ENCODE measurements at regions not wholly inside any gene's neighbourhood (a gene's known extent, or its start where the extent isn't known, plus 50 kb on each side); places are given as distances from the start of the nearest gene placed in this dataset.

- H3K9ac ChIP-seq (ENCODE audit: low read depth, low read length, poor library complexity, severe bottlenecking), result no peak overlapping the region
- no peak overlapping the region for H2AFZ ChIP-seq (ENCODE audit: low read length)
- H3K79me2 ChIP-seq (ENCODE audit: insufficient read depth, low read length), result no peaks in the 10 kb centered on the region
- TF ChIP-seq EZH2phosphoT487 (IDR thresholded peaks at IDR 0.05; ENCODE audit: borderline replicate concordance), result no peak
- no peak for TF ChIP-seq CTCF (conservative IDR thresholded peaks at IDR 0.05; ENCODE audit: low read length)
- H4K20me1 ChIP-seq (ENCODE audit: insufficient read depth, low read length, poor library complexity, severe bottlenecking), result no peaks in the 10 kb centered on the region
- no peak overlapping the region for H3K4me2 ChIP-seq (ENCODE audit: low read depth, low read length, poor library complexity, severe bottlenecking)
- no peaks in the 10 kb centered on the region for H3K4me1 ChIP-seq (ENCODE audit: insufficient read depth, low read length, poor library complexity, severe bottlenecking)
- no peaks in the 10 kb centered on the region for H3F3A ChIP-seq (ENCODE audit: low read depth)
- H3K9me3 ChIP-seq (ENCODE audit: insufficient read depth, low read depth, low read length), result no peaks in the 10 kb centered on the region
- no peaks in the 10 kb centered on the region for H3K9me2 ChIP-seq (replicated peaks; ENCODE audit: low read depth, low read length)
- no peak overlapping the region for H3K4me3 ChIP-seq (ENCODE audit: low read length, poor library complexity, severe bottlenecking)
- H3K27me3 ChIP-seq (ENCODE audit: insufficient read depth, low read length, poor library complexity, severe bottlenecking), result no peaks in the 10 kb centered on the region
- no peaks in the 10 kb centered on the region for H3K36me3 ChIP-seq (ENCODE audit: insufficient read depth, low read length)
These were observed 485.1 kb downstream of the SEMA3D start for GRCh38 chr7:84701524-84702306.

DNA sequence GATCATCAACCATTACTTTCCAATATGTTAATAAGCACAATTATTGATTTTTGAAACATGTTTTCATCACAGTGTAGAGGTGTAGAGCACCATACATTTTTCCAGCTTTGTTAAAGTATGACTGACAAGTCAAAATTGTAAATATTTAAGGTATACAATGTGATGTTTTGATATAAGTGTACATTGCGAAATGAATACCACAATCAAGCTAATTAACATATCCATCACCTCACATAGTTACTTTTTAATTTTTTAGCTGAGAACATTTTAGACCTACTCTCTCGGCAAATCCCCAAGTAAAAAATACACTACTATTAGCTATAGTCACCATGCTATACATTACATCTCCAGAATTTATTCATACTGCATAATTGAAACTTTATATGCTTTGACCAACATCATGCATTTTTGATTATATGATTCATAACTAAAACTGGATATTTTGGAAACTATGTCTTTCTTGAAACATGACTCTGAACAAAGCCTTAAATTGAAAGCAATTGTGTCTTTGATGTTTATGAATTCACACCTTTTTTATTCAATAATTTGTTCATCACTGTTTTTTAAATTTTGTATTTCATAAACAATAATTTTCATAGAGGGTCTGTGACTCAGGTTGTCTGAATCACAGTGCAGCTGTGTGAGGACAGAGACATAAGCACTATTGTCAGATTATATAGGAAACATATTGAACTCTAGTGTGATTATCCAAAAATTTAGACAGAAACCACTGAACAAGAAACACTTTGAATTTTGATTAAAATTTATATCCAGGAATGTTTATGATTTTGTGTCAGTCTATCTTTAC, 486.1 kb downstream of the SEMA3D start:
- no peaks in the 10 kb centered on the region for H3K36me3 ChIP-seq (ENCODE audit: insufficient read depth, low read length)
- no peak overlapping the region for H3K4me2 ChIP-seq (ENCODE audit: low read depth, low read length, poor library complexity, severe bottlenecking)
- H3K27me3 ChIP-seq (ENCODE audit: insufficient read depth, low read length, poor library complexity, severe bottlenecking), result no peaks in the 10 kb centered on the region
- H3K9me2 ChIP-seq (replicated peaks; ENCODE audit: low read depth, low read length), result no peaks in the 10 kb centered on the region
- no peak for TF ChIP-seq CTCF (conservative IDR thresholded peaks at IDR 0.05; ENCODE audit: low read length)
- TF ChIP-seq EZH2phosphoT487 (IDR thresholded peaks at IDR 0.05; ENCODE audit: borderline replicate concordance), result no peak
- H3K79me2 ChIP-seq (ENCODE audit: insufficient read depth, low read length), result no peaks in the 10 kb centered on the region
- H3K9me3 ChIP-seq (ENCODE audit: insufficient read depth, low read depth, low read length), result no peaks in the 10 kb centered on the region
- H3F3A ChIP-seq (ENCODE audit: low read depth), result no peaks in the 10 kb centered on the region
- H3K4me3 ChIP-seq (ENCODE audit: low read length, poor library complexity, severe bottlenecking), result no peak overlapping the region
- no peak overlapping the region for H2AFZ ChIP-seq (ENCODE audit: low read length)
- no peaks in the 10 kb centered on the region for H4K20me1 ChIP-seq (ENCODE audit: insufficient read depth, low read length, poor library complexity, severe bottlenecking)
- H3K4me1 ChIP-seq (ENCODE audit: insufficient read depth, low read length, poor library complexity, severe bottlenecking), result no peaks in the 10 kb centered on the region
- no peak overlapping the region for H3K9ac ChIP-seq (ENCODE audit: low read depth, low read length, poor library complexity, severe bottlenecking)

DNA sequence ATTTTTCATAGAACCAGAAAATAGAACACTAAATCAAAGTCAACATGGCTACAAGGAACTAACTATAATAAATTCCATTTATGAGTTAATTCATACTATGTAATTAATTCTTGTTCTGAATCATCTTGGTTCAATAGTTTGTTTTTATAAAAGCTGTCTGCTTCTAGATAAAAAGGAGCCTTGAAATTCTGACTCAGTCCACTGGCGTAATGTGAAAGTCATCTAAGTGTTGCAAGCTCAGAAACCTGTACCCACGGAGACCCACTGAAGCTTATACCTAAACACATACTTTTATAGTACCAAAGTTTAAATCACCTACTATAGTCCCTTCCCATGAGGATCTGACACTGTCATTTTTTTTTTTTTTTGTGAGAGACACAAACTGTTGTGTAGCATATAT, 489.4 kb downstream of the SEMA3D start:
- H3K27me3 ChIP-seq (ENCODE audit: insufficient read depth, low read length, poor library complexity, severe bottlenecking), result no peaks in the 10 kb centered on the region
- H3F3A ChIP-seq (ENCODE audit: low read depth), result no peaks in the 10 kb centered on the region
- no peaks in the 10 kb centered on the region for H3K4me1 ChIP-seq (ENCODE audit: insufficient read depth, low read length, poor library complexity, severe bottlenecking)
- no peak overlapping the region for H3K4me2 ChIP-seq (ENCODE audit: low read depth, low read length, poor library complexity, severe bottlenecking)
- H3K9ac ChIP-seq (ENCODE audit: low read depth, low read length, poor library complexity, severe bottlenecking), result no peak overlapping the region
- H4K20me1 ChIP-seq (ENCODE audit: insufficient read depth, low read length, poor library complexity, severe bottlenecking), result no peaks in the 10 kb centered on the region
- no peak overlapping the region for H2AFZ ChIP-seq (ENCODE audit: low read length)
- no peaks in the 10 kb centered on the region for H3K9me3 ChIP-seq (ENCODE audit: insufficient read depth, low read depth, low read length)
- no peaks in the 10 kb centered on the region for H3K36me3 ChIP-seq (ENCODE audit: insufficient read depth, low read length)
- H3K79me2 ChIP-seq (ENCODE audit: insufficient read depth, low read length), result no peaks in the 10 kb centered on the region
- H3K9me2 ChIP-seq (replicated peaks; ENCODE audit: low read depth, low read length), result no peaks in the 10 kb centered on the region
- H3K4me3 ChIP-seq (ENCODE audit: low read length, poor library complexity, severe bottlenecking), result no peak overlapping the region
- no peak for TF ChIP-seq EZH2phosphoT487 (IDR thresholded peaks at IDR 0.05; ENCODE audit: borderline replicate concordance)
- no peak for TF ChIP-seq CTCF (conservative IDR thresholded peaks at IDR 0.05; ENCODE audit: low read length)

Measured in Loucy (cell line).